Panc1 (cell line): ENCODE measurements at regions not wholly inside any gene's neighbourhood (a gene's known extent, or its start where the extent isn't known, plus 50 kb on each side); places are given as distances from the start of the nearest gene placed in this dataset.

Experiments
- ATAC-seq: fragments of 200-7000 bp; cut with Tn5 transposase; 2 replicates; pipeline ENCODE4 v1.9.1; 2020; ENCODE audit warnings: mild to moderate bottlenecking, moderate library complexity
- BruUV-seq: library from RNA; stranded (reverse); fragments of 400-500 nt; replicated peaks from 2 replicates; lab custom pipeline; 2021; lab: Mats Ljungman, UMichigan
- CTCF ChIA-PET: fragments of 300-600 bp; sonication (Branson Sonifier 250); formaldehyde crosslinking; loops from one replicate; lab custom pipeline; 2022; ENCODE audit warnings: antibody characterized with exemption; lab: Charles Lee
- POLR2A ChIA-PET: fragments of 300-600 bp; sonication (Branson Sonifier 250); formaldehyde crosslinking; loops from one replicate; lab custom pipeline; 2022; ENCODE audit warnings: antibody characterized with exemption; lab: Charles Lee
- DNase-seq: peaks from one replicate; pipeline ENCODE4 v3.0.0-alpha.2; 2010; ENCODE audit warnings: low read depth, low spot score
- H3K27ac ChIP-seq: 2 replicates; pipeline ENCODE4 v1.5.1; 2011; ENCODE audit warnings: mild to moderate bottlenecking, low read length, inconsistent platforms
- H3K27me3 ChIP-seq: fragments of 200-500 bp; sonication (Bioruptor generic); 2 replicates; pipeline ENCODE4 v1.6.0; 2014; ENCODE audit warnings: low read length, inconsistent platforms; ENCODE audit not compliant: control insufficient read depth, insufficient read depth
- H3K36me3 ChIP-seq: fragments of 200-500 bp; sonication (Bioruptor generic); 2 replicates; pipeline ENCODE4 v1.5.1; 2014; ENCODE audit warnings: inconsistent platforms, mild to moderate bottlenecking, low read length, moderate library complexity; ENCODE audit not compliant: control insufficient read depth, insufficient read depth
- H3K4me1 ChIP-seq: 2 replicates; pipeline ENCODE4 v1.5.1; 2011; ENCODE audit warnings: inconsistent platforms, mild to moderate bottlenecking, low read length, moderate library complexity; ENCODE audit not compliant: control insufficient read depth, insufficient read depth
- H3K4me3 ChIP-seq, 2 experiments: 2 replicates each; pipeline ENCODE4 v1.5.1; 2011 to 2012; ENCODE audit warnings: low read depth in 2 of 2, low read length in 2 of 2, mild to moderate bottlenecking in 2 of 2, inconsistent platforms in 1 of 2, moderate library complexity in 1 of 2
- H3K9me3 ChIP-seq: fragments of 200-500 bp; sonication (Bioruptor generic); 2 replicates; pipeline ENCODE4 v1.5.1; 2014; ENCODE audit warnings: low read depth, mild to moderate bottlenecking, inconsistent platforms, low read length, moderate library complexity; ENCODE audit not compliant: control insufficient read depth, insufficient read depth
- CTCF ChIP-seq: fragments of 450-650 bp; IDR thresholded peaks from 2 replicates; pipeline ENCODE4 v1.5.1; 2017; ENCODE audit warnings: mild to moderate bottlenecking
- POLR2AphosphoS5 ChIP-seq: IDR thresholded peaks from 2 replicates; pipeline ENCODE4 v1.6.1; 2012; ENCODE audit warnings: mild to moderate bottlenecking, low read depth, low read length, moderate library complexity
- REST ChIP-seq, 2 experiments: IDR thresholded peaks; 2 replicates each; pipeline ENCODE4 v1.6.1; 2011 to 2012; ENCODE audit warnings: low read depth in 2 of 2, control low read depth in 1 of 2, low read length in 1 of 2, mild to moderate bottlenecking in 1 of 2, moderate library complexity in 1 of 2; ENCODE audit not compliant: insufficient read depth in 1 of 2
- SIN3A ChIP-seq: IDR thresholded peaks from 2 replicates; pipeline ENCODE4 v1.6.1; 2012; ENCODE audit warnings: low read depth, mild to moderate bottlenecking, low read length, moderate library complexity, borderline replicate concordance; ENCODE audit not compliant: insufficient read depth
- TCF7L2 ChIP-seq: IDR thresholded peaks from 2 replicates; pipeline ENCODE4 v1.6.1; 2011; ENCODE audit warnings: mild to moderate bottlenecking, low read depth, low read length, inconsistent platforms
- in situ Hi-C: cut with HindIII; loops from 2 replicates; pipeline ENCODE4 v1.10.0; 2016; ENCODE audit warnings: low sequenced_read_pairs, low pct_unique_long_range_greater_than_20kb
- intact Hi-C: fragments of 100-400 bp; cut with micrococcal nuclease; formaldehyde crosslinking; loops from one replicate; pipeline ENCODE4 v1.10.0; 2022; ENCODE audit not compliant: unreplicated experiment

- TF ChIP-seq TCF7L2 (no peak), POLR2AphosphoS5 (no peak), SIN3A (no peak), REST (IDR thresholded peaks at IDR 0.05; ENCODE audit: insufficient read depth in 1 of 2, low read depth in 2 of 2, low read length in 1 of 2) (no peak), CTCF (no peak)
- H3K27me3 ChIP-seq: no peaks in the 10 kb centered on the region
- DNase-seq (no peak), ATAC-seq (no peak)
- POLR2A ChIA-PET: no interaction called here
- CTCF ChIA-PET: no interaction called here
- H3K36me3 ChIP-seq: no peaks in the 10 kb centered on the region; the same call in 1 of the 2 replicates
- no peak overlapping the region for H3K4me3 ChIP-seq
- no TSS peak for BruUV-seq
- intact Hi-C loops (no loop called here), in situ Hi-C loops (no loop called here)
- H3K4me1 ChIP-seq: no peaks in the 10 kb centered on the region
- no peak overlapping the region for H3K27ac ChIP-seq
- H3K9me3 ChIP-seq: no peaks in the 10 kb centered on the region
Observed at GRCh38 chr10:20405761-20406160, 491.4 kb downstream of the NEBL start.

- in situ Hi-C loops: no loop called here
- Histone ChIP-seq H3K27me3 (no peaks in the 10 kb centered on the region), H3K4me3 (no peak overlapping the region), H3K9me3 (no peaks in the 10 kb centered on the region), H3K4me1 (no peaks in the 10 kb centered on the region), H3K36me3 (no peaks in the 10 kb centered on the region; the same call in 1 of the 2 replicates), H3K27ac (no peak overlapping the region)
- ChIA-PET POLR2A (no interaction called here), CTCF (no interaction called here)
- no TSS peak for BruUV-seq
- no peak for TF ChIP-seq SIN3A
- TF ChIP-seq TCF7L2: no peak
- TF ChIP-seq POLR2AphosphoS5: no peak
- no peak for TF ChIP-seq REST (IDR thresholded peaks at IDR 0.05; ENCODE audit: insufficient read depth in 1 of 2, low read depth in 2 of 2, low read length in 1 of 2)
- no peak for TF ChIP-seq CTCF
- DNase-seq (no peak), ATAC-seq (no peak)
- intact Hi-C loops: no loop called here
Observed at GRCh38 chr10:20405050-20405449, 492.1 kb downstream of the NEBL start.
